HAP-1 (cell line): ENCODE measurements at regions not wholly inside any gene's neighbourhood (a gene's known extent, or its start where the extent isn't known, plus 50 kb on each side); places are given as distances from the start of the nearest gene placed in this dataset.
"Not testable (repeated sequence)": the region's sequence is repeated elsewhere in the genome, so short reads cannot be mapped to it uniquely, and the experiment has no call there.

ENCODE experiments used
- DNase-seq, 2 experiments: peaks; one replicate each; pipeline ENCODE4 v3.0.0-alpha.2; 2016 to 2020; ENCODE audit warnings: low spot score in 2 of 2
- H3K27me3 ChIP-seq: fragments of 250-450 bp; sonication (Bioruptor Pico); 2 replicates; pipeline ENCODE4 v1.5.1; 2020; ENCODE audit warnings: low read depth, mild to moderate bottlenecking, moderate library complexity
- H3K36me3 ChIP-seq: fragments of 250-450 bp; sonication (Bioruptor Pico); replicated peaks from 2 replicates; pipeline ENCODE4 v1.5.1; 2020; ENCODE audit warnings: mild to moderate bottlenecking
- H3K4me1 ChIP-seq: fragments of 250-450 bp; sonication (Bioruptor Pico); 2 replicates; pipeline ENCODE4 v1.5.1; 2020; ENCODE audit warnings: mild to moderate bottlenecking
- H3K4me3 ChIP-seq: fragments of 250-450 bp; sonication (Bioruptor Pico); 2 replicates; pipeline ENCODE4 v1.5.1; 2020; ENCODE audit warnings: mild to moderate bottlenecking, moderate library complexity
- H3K9me3 ChIP-seq: fragments of 250-450 bp; sonication (Bioruptor Pico); 2 replicates; pipeline ENCODE4 v1.5.1; 2020; ENCODE audit warnings: mild to moderate bottlenecking, moderate library complexity
- in situ Hi-C: fragments of 300-500 bp; cut with MboI; formaldehyde crosslinking; loops from 3 replicates; pipeline ENCODE4 v1.14.3; 2020; ENCODE audit warnings: low sequenced_read_pairs, inconsistent platforms, mixed read lengths

DNA sequence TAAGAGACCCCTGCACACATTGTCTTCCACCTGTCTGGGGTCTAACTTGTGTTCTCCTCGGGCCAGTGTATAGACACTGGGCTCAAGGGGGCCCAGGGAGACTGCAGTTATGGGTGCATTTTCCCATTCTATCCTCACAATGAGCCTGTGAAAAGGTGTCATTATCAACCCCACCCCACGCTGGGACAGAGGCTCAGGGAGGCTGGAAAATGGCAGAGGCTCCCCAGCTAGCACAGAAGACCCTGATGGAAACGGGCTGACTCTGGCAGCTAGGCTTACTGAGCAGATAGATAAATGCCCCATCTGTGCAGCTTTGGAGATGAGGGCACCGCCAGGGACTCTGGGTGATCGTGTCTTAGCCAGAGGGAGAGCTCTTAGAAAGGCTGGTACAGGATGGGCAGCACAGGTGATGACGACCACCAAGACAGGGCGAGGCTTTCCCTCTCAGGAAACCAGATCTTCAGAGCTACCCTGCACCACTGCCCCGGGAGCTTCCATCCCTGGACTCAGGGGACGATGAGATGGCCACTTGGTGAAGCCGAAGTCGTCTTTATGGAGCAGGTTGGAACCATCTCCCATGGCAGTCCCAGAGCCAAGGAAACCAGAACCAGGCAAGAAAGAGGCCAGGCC is 58.2 kb upstream of the CHST15 start:
- in situ Hi-C loops = no loop called here
- Histone ChIP-seq H3K36me3 (no peaks in the 10 kb centered on the region), H3K4me3 (no peak overlapping the region), H3K27me3 (no peaks in the 10 kb centered on the region), H3K4me1 (no peaks in the 10 kb centered on the region; the same call in 1 of the 2 replicates), H3K9me3 (no peaks in the 10 kb centered on the region)
- DNase-seq = no peak

DNA sequence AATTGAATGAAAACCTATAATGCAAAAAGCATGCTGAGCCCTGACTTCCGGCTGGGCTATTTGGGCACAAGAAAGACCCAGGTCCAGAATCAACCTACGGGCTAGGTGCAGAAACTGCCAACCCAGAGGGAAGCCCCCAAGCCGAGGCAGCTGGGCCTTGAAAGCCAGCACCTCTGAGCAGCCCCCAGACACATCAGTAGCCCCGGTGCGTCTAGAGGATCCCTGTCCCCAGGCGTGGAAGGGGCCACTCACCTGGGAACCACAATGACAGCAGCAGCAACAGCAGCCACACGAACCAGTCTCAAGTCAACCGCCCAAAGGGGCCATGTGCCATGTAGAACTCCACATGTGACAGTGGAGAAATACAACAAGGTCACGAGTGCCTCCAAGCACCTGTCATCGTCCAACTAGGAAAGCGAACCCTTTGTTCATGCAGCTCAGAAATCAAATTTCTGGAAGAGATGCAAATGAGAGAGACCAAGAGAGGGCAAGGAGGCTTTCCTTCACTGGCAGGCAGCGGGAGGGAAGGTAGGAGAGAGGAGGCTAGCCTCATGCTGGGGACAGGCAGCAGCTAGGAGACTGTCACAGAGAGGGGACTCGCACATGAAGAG is 57.5 kb upstream of the CHST15 start:
- Histone ChIP-seq H3K9me3 (no peaks in the 10 kb centered on the region), H3K36me3 (no peaks in the 10 kb centered on the region), H3K4me3 (no peak overlapping the region), H3K4me1 (no peaks in the 10 kb centered on the region; the same call in 1 of the 2 replicates), H3K27me3 (no peaks in the 10 kb centered on the region)
- DNase-seq = no peak
- in situ Hi-C loops = no loop called here

DNA sequence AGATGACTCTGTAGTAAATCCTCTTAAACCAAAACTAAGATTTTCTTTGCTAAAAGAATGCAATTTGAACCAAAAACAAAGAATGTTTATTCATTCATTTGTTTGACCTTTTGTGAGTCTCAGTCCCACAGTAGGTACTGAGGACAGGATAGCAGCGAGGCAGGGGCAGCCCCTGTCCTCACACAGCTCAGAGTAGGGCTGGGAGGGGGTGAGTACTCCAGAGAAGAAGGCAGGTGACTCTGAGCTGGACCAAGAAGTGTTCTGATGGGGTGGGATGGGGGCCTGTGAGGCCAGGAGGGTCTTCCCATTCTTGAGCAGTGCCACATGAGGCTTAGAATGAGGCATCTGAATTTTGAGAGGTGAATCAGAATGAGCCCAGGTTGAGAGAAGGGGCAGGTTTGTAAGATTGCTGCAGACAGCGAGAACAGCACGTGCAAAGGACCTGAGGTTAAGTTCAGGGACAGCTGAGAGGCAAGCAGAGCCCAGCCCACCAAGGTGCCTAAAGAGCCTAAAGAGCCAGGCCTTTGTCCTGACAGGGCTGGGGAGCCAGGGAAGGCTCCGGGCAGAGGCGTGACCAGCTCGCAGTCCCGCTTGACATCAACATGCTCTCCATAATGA is 56.9 kb upstream of the CHST15 start:
- H3K4me3 ChIP-seq = no peak overlapping the region
- no peaks in the 10 kb centered on the region; the same call in 1 of the 2 replicates for H3K4me1 ChIP-seq
- in situ Hi-C loops = no loop called here
- H3K36me3 ChIP-seq = no peaks in the 10 kb centered on the region
- H3K9me3 ChIP-seq = no peaks in the 10 kb centered on the region
- no peak for DNase-seq
- no peaks in the 10 kb centered on the region for H3K27me3 ChIP-seq

DNA sequence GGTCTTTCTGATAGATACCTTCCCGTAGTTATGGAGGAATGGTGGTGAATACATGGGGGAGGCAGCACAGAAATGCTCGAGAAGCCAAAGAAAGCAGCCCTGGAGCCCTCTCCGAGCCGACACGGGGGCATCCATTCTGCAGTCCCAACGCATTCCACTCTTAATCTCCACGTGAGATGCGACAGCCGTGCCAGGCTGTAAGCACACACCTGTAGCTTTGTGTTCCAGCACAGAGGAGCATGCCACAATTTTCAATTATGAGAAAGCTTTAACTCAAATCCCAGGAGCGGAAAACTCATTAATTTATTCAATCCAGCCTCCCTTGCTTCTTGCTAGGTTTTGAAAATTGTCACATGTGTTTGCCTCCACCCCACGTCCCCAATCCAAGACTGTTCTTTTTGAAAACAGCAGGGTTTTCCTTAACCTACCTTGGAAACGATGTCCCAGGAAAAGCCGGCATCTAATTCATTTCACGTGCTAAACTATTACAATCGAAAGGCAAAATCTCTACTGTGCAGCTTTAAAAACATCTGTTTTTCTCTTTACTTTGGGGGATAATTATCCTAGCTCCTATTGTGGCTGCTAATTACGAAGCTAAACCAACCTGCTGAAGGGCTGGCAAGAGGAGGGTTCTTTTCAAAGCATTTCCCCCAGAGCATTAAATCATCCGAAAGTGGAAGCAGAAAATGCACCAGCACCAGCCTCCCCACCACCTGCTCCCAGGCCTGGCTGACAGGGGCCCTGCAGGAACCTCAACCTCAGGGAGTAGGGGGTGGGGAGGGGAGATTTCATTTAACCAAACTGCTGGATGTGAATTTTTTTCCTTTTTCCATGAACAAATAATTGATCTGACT is 56.0 kb upstream of the CHST15 start:
- no peak for DNase-seq
- H3K4me3 ChIP-seq = no peak overlapping the region
- no peaks in the 10 kb centered on the region; the same call in 1 of the 2 replicates for H3K4me1 ChIP-seq
- no peaks in the 10 kb centered on the region for H3K36me3 ChIP-seq
- in situ Hi-C loops = no loop called here
- no peaks in the 10 kb centered on the region for H3K27me3 ChIP-seq
- no peaks in the 10 kb centered on the region for H3K9me3 ChIP-seq

DNA sequence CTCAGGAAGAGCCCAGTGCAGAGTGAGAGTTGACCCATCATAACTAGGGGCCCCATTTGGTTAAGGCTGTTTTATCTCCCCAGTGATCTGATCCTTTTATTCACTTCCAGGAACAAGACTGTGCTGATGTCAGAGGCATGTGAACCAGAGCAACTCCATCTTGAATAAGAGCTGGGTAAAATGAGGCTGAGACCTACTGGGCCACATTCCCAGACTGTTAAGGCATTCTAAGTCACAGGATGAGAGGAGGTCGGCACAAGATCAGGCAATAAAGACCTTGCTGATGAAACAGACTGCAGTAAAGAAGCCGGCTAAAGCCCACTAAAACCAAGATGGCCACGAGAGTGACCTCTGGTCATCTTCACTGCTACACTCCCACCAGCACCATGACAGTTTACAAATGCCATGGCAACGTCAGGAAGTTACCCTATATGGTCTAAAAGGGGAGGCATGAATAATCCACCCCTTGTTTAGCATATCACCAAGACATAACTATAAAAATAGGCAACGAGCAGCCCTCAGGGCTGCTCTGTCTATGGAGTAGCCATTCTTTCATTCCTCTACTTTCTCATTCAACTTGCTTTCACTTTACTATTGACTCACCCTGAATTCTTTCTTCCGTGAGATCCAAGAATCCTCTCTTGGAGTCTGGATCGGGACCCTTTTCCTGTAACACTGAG is 55.3 kb upstream of the CHST15 start:
- H3K27me3 ChIP-seq, DNase-seq, H3K4me3 ChIP-seq, H3K36me3 ChIP-seq, in situ Hi-C loops, H3K4me1 ChIP-seq, H3K9me3 ChIP-seq: not testable (repeated sequence)

DNA sequence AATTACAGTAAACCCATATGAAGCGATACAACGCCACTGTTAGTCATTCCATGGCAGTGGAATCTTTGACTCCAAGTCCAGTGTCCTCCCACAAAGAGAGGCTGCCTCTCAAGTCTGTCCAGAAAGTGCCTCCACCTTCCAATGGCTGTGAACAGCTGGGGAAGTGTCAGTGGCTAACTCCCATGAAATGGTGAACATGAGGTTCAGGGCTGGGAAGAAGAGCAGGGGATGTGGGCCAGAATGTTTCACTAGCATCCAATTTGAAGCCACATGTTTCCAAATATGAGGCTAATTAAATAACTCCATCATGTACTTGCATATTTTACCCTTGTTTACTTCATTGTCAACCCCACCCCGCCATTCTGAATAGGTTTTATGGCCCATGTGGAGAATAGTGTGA is 53.1 kb upstream of the CHST15 start:
- no peak for DNase-seq
- in situ Hi-C loops = no loop called here
- no peaks in the 10 kb centered on the region; the same call in 1 of the 2 replicates for H3K4me1 ChIP-seq
- no peaks in the 10 kb centered on the region for H3K9me3 ChIP-seq
- H3K27me3 ChIP-seq = no peaks in the 10 kb centered on the region
- H3K4me3 ChIP-seq = no peak overlapping the region
- no peaks in the 10 kb centered on the region for H3K36me3 ChIP-seq

DNA sequence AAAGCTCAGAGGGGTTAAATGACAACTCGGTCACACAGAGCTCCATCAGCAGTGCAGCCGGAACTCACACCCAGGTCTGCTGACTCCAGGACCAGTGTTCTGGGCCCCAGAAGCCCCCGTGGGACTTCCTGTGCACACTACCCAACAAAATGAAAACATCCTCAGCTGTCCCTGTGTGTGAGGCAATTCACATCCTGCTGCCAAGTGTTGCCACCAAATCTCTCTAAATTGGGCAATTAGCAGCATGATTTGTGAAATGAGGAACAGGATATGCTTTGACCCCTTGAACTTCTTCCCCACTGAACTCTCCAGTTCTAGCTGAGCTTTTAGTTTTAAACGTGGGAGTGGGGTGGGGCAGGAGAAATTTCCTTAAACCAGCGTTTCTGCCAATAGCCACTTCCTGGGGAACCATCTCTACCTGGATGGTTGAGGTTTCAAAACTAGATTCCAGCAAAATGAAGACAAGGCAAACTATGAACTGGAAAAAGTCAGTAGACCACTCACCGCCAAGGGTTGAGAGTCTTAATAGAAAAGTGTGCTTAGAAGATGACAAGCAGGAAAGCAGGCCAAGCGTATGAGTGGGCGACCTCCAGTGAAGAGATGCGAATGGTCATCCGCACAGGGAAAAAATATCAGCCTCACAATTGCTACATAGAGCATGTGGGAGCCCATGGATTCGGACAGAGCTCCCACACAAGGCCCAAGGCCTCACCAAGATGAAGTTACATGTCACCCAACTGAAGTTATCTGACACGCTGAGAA is 51.9 kb upstream of the CHST15 start:
- Histone ChIP-seq H3K9me3 (no peaks in the 10 kb centered on the region), H3K4me3 (no peak overlapping the region), H3K4me1 (no peaks in the 10 kb centered on the region; the same call in 1 of the 2 replicates), H3K27me3 (no peaks in the 10 kb centered on the region), H3K36me3 (no peaks in the 10 kb centered on the region)
- DNase-seq = no peak
- in situ Hi-C loops = no loop called here

DNA sequence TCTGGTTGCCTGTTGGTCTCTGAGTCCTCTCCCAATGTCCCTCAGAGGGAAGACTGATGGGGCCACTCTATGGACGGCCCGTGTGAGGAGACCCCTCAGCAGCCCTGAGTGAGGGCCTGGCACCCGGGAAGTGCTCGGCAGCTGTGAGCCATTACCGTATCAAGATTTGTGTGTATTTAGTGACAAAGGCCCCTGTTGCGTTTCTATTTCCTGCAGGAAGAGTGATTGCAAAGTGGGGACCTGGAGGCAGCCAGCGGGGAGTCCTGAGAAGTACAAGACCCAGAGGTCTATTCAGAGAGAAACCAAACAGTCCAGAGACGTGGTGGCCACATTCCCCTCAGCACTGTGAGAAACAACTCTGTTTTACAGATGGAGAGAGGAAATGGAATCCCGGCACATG is 51.1 kb upstream of the CHST15 start:
- H3K9me3 ChIP-seq = no peaks in the 10 kb centered on the region
- DNase-seq = no peak
- in situ Hi-C loops = no loop called here
- no peaks in the 10 kb centered on the region for H3K27me3 ChIP-seq
- H3K4me3 ChIP-seq = no peak overlapping the region
- no peaks in the 10 kb centered on the region for H3K36me3 ChIP-seq
- H3K4me1 ChIP-seq = no peaks in the 10 kb centered on the region; the same call in 1 of the 2 replicates

DNA sequence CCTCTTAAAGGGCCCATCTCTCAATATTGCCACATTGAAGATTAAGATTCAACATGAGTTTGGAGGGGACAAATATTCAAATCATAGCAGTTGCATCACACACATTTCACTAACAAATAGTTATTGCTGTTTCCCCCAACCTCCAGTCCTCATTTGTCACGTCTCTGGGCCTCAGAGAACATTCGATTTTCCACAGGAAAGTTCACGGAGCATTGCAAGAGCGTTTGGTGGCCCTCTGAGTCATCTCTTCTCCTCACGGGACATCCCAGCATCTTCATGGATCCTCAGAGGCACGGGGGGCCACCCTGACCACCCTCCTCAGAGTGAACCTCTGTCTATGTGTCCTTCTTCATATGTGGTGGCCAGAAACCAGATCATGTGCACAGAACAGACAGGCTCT is 50.3 kb upstream of the CHST15 start:
- Histone ChIP-seq H3K27me3 (no peaks in the 10 kb centered on the region), H3K36me3 (no peaks in the 10 kb centered on the region), H3K4me3 (no peak overlapping the region), H3K4me1 (no peaks in the 10 kb centered on the region; the same call in 1 of the 2 replicates), H3K9me3 (no peaks in the 10 kb centered on the region)
- in situ Hi-C loops = no loop called here
- no peak for DNase-seq
